Stimulated activated effector memory CD8-positive, alpha-beta T cell treated with anti-CD3 and anti-CD28 coated beads, Interleukin-12 subunit alpha, Interleukin-12 subunit beta, amount 100 ng/mL, for 72 hours (primary cell): ENCODE measurements at regions not wholly inside any gene's neighbourhood (a gene's known extent, or its start where the extent isn't known, plus 50 kb on each side); places are given as distances from the start of the nearest gene placed in this dataset.

Source experiments
- ATAC-seq: fragments of 150-1000 bp; cut with Tn5 transposase; 2 replicates; pipeline ENCODE4 v1.10.0; 2021
- DNase-seq, 2 donors: peaks; one replicate each; pipeline ENCODE4 v3.0.0; 2021 to 2022; ENCODE audit warnings: low spot score in 2 of 2
- H3K27ac Mint-ChIP-seq: one replicate; pipeline ENCODE4 v1.8.0; 2022; ENCODE audit warnings: mild to moderate bottlenecking, mixed read lengths
- H3K36me3 Mint-ChIP-seq: one replicate; pipeline ENCODE4 v1.8.0; 2022; ENCODE audit warnings: mild to moderate bottlenecking, mixed read lengths
- H3K4me1 Mint-ChIP-seq: one replicate; pipeline ENCODE4 v1.8.0; 2022; ENCODE audit warnings: mixed read lengths
- H3K4me3 Mint-ChIP-seq: one replicate; pipeline ENCODE4 v1.8.0; 2022; ENCODE audit warnings: mild to moderate bottlenecking, mixed read lengths
- H3K9me3 Mint-ChIP-seq: one replicate; pipeline ENCODE4 v1.8.0; 2022; ENCODE audit warnings: mixed read lengths

GRCh38 chr1:195450794-195451193 is 1157.4 kb downstream of the KCNT2 start:
- H3K27ac Mint-ChIP-seq: no peak overlapping the region
- no peaks in the 10 kb centered on the region for H3K4me1 Mint-ChIP-seq
- peaks cover 5% of the 10 kb centered on the region for H3K9me3 Mint-ChIP-seq
- DNase-seq (no peak), ATAC-seq (no peak)
- no peaks in the 10 kb centered on the region for H3K36me3 Mint-ChIP-seq
- no peak overlapping the region for H3K4me3 Mint-ChIP-seq

DNA sequence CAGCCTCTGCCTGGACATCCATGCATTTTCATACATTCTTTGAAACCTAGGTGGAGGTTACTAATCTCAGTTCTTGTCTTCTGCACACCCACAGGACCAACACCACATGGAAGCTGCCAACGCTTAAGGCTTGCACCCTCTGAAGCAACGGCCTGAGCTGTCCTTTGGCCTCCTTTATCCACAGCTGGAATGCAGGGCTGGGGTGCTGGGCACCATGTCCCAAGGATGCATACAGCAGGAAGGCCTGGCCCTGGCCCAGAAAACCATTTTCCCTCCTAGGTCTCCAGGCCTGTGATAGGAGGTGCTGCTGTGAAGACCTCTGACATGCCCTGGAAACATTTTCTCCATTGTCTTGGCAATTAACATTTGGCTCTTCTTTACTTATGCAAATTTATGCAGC is 1168.6 kb downstream of the KCNT2 start:
- peaks cover under 1% of the 10 kb centered on the region for H3K9me3 Mint-ChIP-seq
- no peaks in the 10 kb centered on the region for H3K4me1 Mint-ChIP-seq
- H3K27ac Mint-ChIP-seq: no peak overlapping the region
- no peaks in the 10 kb centered on the region for H3K36me3 Mint-ChIP-seq
- H3K4me3 Mint-ChIP-seq: no peak overlapping the region
- no peak for DNase-seq
- no peak for ATAC-seq

DNA sequence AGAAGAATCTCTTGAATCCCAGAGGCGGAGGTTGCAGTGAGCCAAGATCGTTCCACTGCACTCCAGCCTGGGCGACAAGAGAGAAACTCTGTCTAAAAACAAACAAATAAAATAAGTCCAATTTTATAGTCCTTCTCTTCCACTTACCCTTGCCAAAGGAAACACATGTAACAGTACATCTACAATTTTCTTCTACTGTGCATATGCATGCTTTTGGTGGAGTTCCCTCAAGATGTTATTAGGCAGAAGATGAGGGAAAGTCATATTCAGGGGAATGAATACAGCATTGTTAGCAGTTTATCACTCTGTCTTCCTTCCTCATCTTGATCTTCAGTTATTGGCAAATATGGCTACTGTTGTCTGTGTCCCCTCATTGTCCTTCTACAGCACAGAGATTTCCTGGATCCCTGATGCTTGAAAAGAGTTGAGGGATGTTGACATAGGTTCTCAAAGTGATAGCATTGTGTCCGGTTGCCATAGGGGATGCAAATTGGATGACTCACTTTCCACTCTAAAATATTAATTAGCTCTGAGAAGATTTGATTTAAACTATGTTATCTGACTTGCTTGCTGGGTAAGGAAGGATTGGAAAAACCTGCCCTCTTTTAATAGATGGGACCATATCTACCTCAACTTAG is 1173.6 kb downstream of the KCNT2 start:
- no peak for DNase-seq
- no peaks in the 10 kb centered on the region for H3K36me3 Mint-ChIP-seq
- H3K4me3 Mint-ChIP-seq: no peak overlapping the region
- no peaks in the 10 kb centered on the region for H3K4me1 Mint-ChIP-seq
- no peak for ATAC-seq
- H3K9me3 Mint-ChIP-seq: peaks cover 2% of the 10 kb centered on the region
- no peak overlapping the region for H3K27ac Mint-ChIP-seq

- H3K36me3 Mint-ChIP-seq: no peaks in the 10 kb centered on the region
- no peak for ATAC-seq
- peaks cover 8% of the 10 kb centered on the region for H3K9me3 Mint-ChIP-seq
- H3K4me1 Mint-ChIP-seq: no peaks in the 10 kb centered on the region
- H3K27ac Mint-ChIP-seq: no peak overlapping the region
- H3K4me3 Mint-ChIP-seq: no peak overlapping the region
- DNase-seq: no peak
These were observed 1177.4 kb downstream of the KCNT2 start for GRCh38 chr1:195430826-195431225.

- Mint-ChIP-seq H3K4me1 (no peaks in the 10 kb centered on the region), H3K36me3 (no peaks in the 10 kb centered on the region), H3K4me3 (no peak overlapping the region), H3K9me3 (peaks cover 6% of the 10 kb centered on the region), H3K27ac (no peak overlapping the region)
- no peak for DNase-seq
- ATAC-seq: no peak
These were observed 1179.3 kb downstream of the KCNT2 start for GRCh38 chr1:195428927-195429326.

DNA sequence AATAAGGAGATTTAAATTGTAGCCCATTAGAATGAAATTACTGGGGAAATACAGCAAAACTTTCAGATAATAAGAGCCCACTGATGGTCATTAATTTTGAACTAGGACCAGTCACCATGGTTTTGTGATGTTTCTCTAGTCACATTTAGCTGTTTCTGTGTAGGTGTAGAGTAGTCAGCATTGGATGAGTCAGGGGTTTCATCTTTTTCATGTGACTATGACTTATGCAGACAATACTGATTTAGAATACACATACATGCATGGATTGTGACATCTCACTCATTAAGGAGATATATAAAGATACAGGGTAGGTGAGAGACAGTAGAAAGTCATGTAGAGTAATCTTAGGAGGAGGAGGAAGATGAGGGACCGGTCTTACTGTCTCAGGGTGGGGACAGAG is 1192.7 kb downstream of the KCNT2 start:
- no peaks in the 10 kb centered on the region for H3K36me3 Mint-ChIP-seq
- H3K9me3 Mint-ChIP-seq: peaks cover 6% of the 10 kb centered on the region
- H3K4me1 Mint-ChIP-seq: no peaks in the 10 kb centered on the region
- peak; percentile 67 for ATAC-seq
- no peak for DNase-seq
- H3K4me3 Mint-ChIP-seq: no peak overlapping the region
- no peak overlapping the region for H3K27ac Mint-ChIP-seq

- Mint-ChIP-seq H3K36me3 (no peaks in the 10 kb centered on the region), H3K27ac (no peak overlapping the region), H3K4me1 (no peaks in the 10 kb centered on the region)
These were observed 1213.7 kb downstream of the KCNT2 start for GRCh38 chr1:195394567-195394966.

GRCh38 chr1:195376190-195376589 is 1232.0 kb downstream of the KCNT2 start:
- no peaks in the 10 kb centered on the region for H3K36me3 Mint-ChIP-seq
- no peak overlapping the region for H3K27ac Mint-ChIP-seq
- H3K9me3 Mint-ChIP-seq: no peaks in the 10 kb centered on the region
- no peak overlapping the region for H3K4me3 Mint-ChIP-seq
- no peak for DNase-seq
- H3K4me1 Mint-ChIP-seq: no peaks in the 10 kb centered on the region
- ATAC-seq: no peak

More at GRCh38 chr1:195394567-195394966, 1213.7 kb downstream of the KCNT2 start:
- Mint-ChIP-seq H3K9me3 (peaks cover 5% of the 10 kb centered on the region), H3K4me3 (no peak overlapping the region)
- no peak for DNase-seq
- no peak for ATAC-seq

- Mint-ChIP-seq H3K4me1 (no peaks in the 10 kb centered on the region), H3K4me3 (no peak overlapping the region), H3K27ac (no peak overlapping the region), H3K9me3 (no peaks in the 10 kb centered on the region), H3K36me3 (no peaks in the 10 kb centered on the region)
- ATAC-seq (no peak), DNase-seq (no peak)
These were observed 1234.4 kb downstream of the KCNT2 start for GRCh38 chr1:195373856-195374255.

GRCh38 chr1:195345149-195345548 is 1263.1 kb downstream of the KCNT2 start:
- H3K9me3 Mint-ChIP-seq: peaks cover 7% of the 10 kb centered on the region
- ATAC-seq (no peak), DNase-seq (no peak)
- no peak overlapping the region for H3K27ac Mint-ChIP-seq
- no peaks in the 10 kb centered on the region for H3K4me1 Mint-ChIP-seq
- no peak overlapping the region for H3K4me3 Mint-ChIP-seq
- H3K36me3 Mint-ChIP-seq: no peaks in the 10 kb centered on the region

DNA sequence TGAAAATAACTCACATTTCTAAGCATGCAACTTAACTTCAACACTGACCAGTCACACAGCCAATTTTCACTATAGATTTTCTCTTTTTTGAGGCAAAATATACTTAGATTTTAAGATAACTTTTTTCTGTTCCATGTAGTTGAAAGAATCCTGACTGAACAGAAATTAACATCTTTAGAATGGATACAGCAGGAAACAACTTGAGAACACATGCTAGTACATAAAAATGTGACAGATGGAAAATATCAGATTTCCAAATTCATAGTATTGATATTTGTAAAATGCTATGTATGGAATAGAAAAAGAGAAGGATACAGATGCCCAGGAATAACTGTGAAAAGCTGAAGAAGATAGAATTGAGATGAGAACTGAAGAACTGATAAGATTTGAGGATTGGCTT is 1270.6 kb downstream of the KCNT2 start:
- ATAC-seq (no peak), DNase-seq (no peak)
- peaks cover 2% of the 10 kb centered on the region for H3K9me3 Mint-ChIP-seq
- no peak overlapping the region for H3K27ac Mint-ChIP-seq
- H3K4me3 Mint-ChIP-seq: no peak overlapping the region
- H3K4me1 Mint-ChIP-seq: no peaks in the 10 kb centered on the region
- no peaks in the 10 kb centered on the region for H3K36me3 Mint-ChIP-seq

DNA sequence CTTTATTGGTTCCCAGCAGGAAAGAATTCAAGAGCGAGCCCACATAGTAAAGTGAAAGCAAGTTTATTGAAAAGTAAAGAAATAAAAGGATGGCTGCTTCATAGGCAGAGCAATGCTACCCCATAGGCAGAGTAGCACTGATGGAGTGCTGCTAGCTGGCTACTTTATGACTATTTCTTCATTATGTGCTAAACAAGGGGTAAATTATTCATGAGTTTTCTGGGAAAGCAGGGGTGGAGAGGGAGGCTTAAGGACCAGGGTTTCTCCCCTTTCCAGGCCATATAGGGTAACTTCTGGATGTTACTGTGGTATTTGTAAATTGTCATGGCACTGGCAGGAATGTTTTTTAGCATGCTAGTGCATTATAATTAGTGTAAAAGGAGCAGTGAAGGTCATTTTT is 1271.4 kb downstream of the KCNT2 start:
- no peaks in the 10 kb centered on the region for H3K4me1 Mint-ChIP-seq
- peaks cover 2% of the 10 kb centered on the region for H3K9me3 Mint-ChIP-seq
- no peaks in the 10 kb centered on the region for H3K36me3 Mint-ChIP-seq
- H3K27ac Mint-ChIP-seq: no peak overlapping the region
- DNase-seq: no peak
- no peak for ATAC-seq
- no peak overlapping the region for H3K4me3 Mint-ChIP-seq

GRCh38 chr1:195335541-195335940 is 1272.7 kb downstream of the KCNT2 start:
- peaks cover 2% of the 10 kb centered on the region for H3K9me3 Mint-ChIP-seq
- ATAC-seq (no peak), DNase-seq (no peak)
- H3K27ac Mint-ChIP-seq: no peak overlapping the region
- no peak overlapping the region for H3K4me3 Mint-ChIP-seq
- no peaks in the 10 kb centered on the region for H3K36me3 Mint-ChIP-seq
- no peaks in the 10 kb centered on the region for H3K4me1 Mint-ChIP-seq

DNA sequence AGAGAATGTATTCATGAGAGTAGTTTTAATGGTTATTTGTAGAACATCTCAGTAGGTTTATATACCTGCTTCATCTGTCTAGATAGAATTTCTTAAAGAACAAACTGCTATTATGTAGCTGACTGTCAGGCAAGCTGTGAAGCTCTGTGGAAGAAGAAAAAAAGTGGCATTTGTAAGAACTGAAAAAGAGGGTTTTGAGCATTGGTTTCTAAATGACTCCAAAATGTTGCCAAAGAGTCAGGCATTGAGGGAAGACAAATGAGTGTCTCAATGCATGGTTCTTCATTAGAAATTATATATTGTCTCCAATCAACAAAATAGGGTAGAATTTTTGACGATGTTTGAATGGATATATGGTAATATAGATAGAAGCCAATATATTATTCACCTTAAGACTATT is 1276.1 kb downstream of the KCNT2 start:
- H3K27ac Mint-ChIP-seq: no peak overlapping the region
- peaks cover 4% of the 10 kb centered on the region for H3K9me3 Mint-ChIP-seq
- no peaks in the 10 kb centered on the region for H3K4me1 Mint-ChIP-seq
- no peak overlapping the region for H3K4me3 Mint-ChIP-seq
- no peak for DNase-seq
- no peak for ATAC-seq
- H3K36me3 Mint-ChIP-seq: no peaks in the 10 kb centered on the region

DNA sequence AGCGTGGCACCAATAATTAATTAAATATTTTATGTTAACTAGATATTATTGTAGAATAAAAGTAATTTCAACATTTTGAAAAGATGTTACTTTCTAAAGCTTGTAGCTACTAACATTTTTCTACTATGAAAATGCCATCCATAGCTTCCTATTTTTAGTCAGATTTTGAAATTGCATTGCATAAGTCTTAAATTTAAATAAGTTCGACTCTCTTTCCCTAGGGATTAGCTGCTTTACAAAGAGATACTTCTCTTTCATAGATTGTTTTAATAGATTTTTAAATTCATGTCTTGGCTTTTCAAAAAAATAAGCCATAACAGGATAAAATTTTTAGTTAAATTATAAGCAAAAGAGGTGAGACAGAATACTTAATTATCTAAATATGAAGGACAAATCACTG is 1279.6 kb downstream of the KCNT2 start:
- H3K9me3 Mint-ChIP-seq: peaks cover 9% of the 10 kb centered on the region
- no peak overlapping the region for H3K27ac Mint-ChIP-seq
- no peak for DNase-seq
- no peak overlapping the region for H3K4me3 Mint-ChIP-seq
- H3K4me1 Mint-ChIP-seq: no peaks in the 10 kb centered on the region
- no peaks in the 10 kb centered on the region for H3K36me3 Mint-ChIP-seq
- ATAC-seq: no peak

DNA sequence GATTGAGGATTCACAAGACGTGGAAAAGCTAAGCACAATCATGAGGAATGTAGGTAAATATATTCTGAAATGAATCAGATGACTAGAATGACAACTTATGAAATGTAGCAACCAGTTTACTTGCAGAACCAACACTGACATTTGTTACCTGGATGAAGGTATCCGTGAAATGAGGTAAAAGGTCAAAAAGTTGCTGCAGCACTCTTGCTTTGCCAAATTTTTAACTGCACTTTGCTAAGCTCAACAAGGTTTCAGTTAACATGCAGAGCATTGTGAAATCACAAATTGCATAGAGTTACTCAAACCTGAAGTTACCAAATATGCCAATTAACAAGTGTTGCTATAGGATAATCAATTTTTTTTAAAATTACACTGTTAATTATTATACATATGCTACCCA is 1280.1 kb downstream of the KCNT2 start:
- Mint-ChIP-seq H3K4me1 (no peaks in the 10 kb centered on the region), H3K27ac (no peak overlapping the region), H3K36me3 (no peaks in the 10 kb centered on the region), H3K9me3 (peaks cover 11% of the 10 kb centered on the region), H3K4me3 (no peak overlapping the region)
- ATAC-seq: no peak
- no peak for DNase-seq

GRCh38 chr1:195327361-195327760 is 1280.9 kb downstream of the KCNT2 start:
- Mint-ChIP-seq H3K4me1 (no peaks in the 10 kb centered on the region), H3K9me3 (peaks cover 16% of the 10 kb centered on the region), H3K36me3 (no peaks in the 10 kb centered on the region), H3K4me3 (no peak overlapping the region), H3K27ac (no peak overlapping the region)
- DNase-seq: no peak
- no peak for ATAC-seq
